ENCODE measurements at regions not wholly inside any gene's neighbourhood (a gene's known extent, or its start where the extent isn't known, plus 50 kb on each side); places are given as distances from the start of the nearest gene placed in this dataset.
"Not testable (repeated sequence)": the region's sequence is repeated elsewhere in the genome, so short reads cannot be mapped to it uniquely, and the experiment has no call there.

DNA sequence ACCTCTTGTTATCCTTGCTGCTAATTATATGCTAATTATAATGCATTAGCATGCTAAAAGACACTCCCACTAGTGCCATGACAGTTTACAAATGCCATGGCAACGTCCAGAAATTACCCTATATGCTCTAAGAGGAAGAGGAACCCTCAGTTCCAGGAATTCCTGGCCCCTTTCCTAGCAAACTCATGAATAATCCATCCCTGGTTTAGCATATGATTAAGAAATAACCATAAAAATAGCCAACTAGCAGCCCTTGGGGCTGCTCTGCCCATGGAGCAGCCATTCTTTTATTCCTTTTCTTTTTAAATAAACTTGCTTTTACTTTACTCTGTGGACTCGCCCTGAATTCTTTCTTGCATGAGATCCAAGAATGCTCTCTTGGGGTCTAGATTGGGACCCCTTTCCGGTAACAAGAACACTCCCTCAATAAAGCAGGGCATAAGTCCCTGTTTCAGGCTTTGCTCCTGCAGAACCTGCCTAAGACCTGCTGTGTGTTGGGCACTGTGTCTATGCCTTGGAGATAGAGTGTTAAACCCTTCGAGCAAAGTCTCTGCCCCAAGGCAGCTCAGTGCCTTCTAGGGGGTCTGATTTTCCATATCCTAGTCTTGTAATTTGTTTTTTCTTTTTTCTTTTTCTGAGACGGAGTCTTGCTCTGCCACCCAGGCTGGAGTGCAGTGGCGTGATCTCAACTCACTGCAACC is 345.0 kb downstream of the NPIPA7 start:
- H3K4me1 ChIP-seq (ENCODE audit: control insufficient read depth, insufficient read depth, low read length); H2AK9ac ChIP-seq (replicated peaks; ENCODE audit: low read depth, low read length, poor library complexity); H2AFZ ChIP-seq (replicated peaks; ENCODE audit: low read length, poor library complexity); POLR2A ChIA-PET (ENCODE audit: unreplicated experiment); ATAC-seq (ENCODE audit: low read depth); CTCF ChIA-PET; in situ Hi-C loops (cut with MboI; ENCODE audit: low sequenced_read_pairs); H3K14ac ChIP-seq (replicated peaks; ENCODE audit: low read depth, low read length); H3K9me1 ChIP-seq (ENCODE audit: insufficient read depth, low read length); H3K18ac ChIP-seq (ENCODE audit: low read depth, low read length); H3K79me1 ChIP-seq (ENCODE audit: low read depth in 1 of 2, low read length in 2 of 2); H3K27ac ChIP-seq (ENCODE audit: insufficient read depth, low read length); DNase-seq; H2BK15ac ChIP-seq (ENCODE audit: low read depth, low read length); BruUV-seq (replicated peaks); H3K27me3 ChIP-seq (ENCODE audit: control insufficient read depth, insufficient read depth, low read length); H3K56ac ChIP-seq (ENCODE audit: extremely low read depth, insufficient read depth, low read length); H4K91ac ChIP-seq (ENCODE audit: insufficient read depth, low read depth, low read length); H3K4me2 ChIP-seq (ENCODE audit: low read depth, low read length); H2BK20ac ChIP-seq (ENCODE audit: low read depth, low read length); H3K9me3 ChIP-seq (ENCODE audit: control insufficient read depth, insufficient read depth, low read length); H3K9ac ChIP-seq (ENCODE audit: low read depth, low read length); H3K4me3 ChIP-seq (ENCODE audit: insufficient read depth, low read depth, low read length); H4K20me1 ChIP-seq (ENCODE audit: insufficient read depth, low read length); H3K36me3 ChIP-seq (ENCODE audit: control insufficient read depth, insufficient read depth, low read length); H2BK120ac ChIP-seq (ENCODE audit: low read depth, low read length); dilution Hi-C loops (cut with HindIII; ENCODE audit: low sequenced_read_pairs, unreplicated experiment); H4K8ac ChIP-seq (ENCODE audit: low read depth in 2 of 2, low read length in 2 of 2); H3K23ac ChIP-seq (ENCODE audit: low read depth, low read length); intact Hi-C loops (cut with micrococcal nuclease); H4K5ac ChIP-seq (ENCODE audit: low read depth, low read length); H3K4ac ChIP-seq (ENCODE audit: low read depth, low read length); H2AK5ac ChIP-seq (ENCODE audit: low read depth, low read length); H2BK5ac ChIP-seq (ENCODE audit: low read depth, low read length, poor library complexity, severe bottlenecking): not testable (repeated sequence)
- WGBS, 2 experiments (ENCODE audit: extremely low coverage in 2 of 2, insufficient read length in 1 of 2), result no CpG with 5 or more reads among the region's 6 CpGs

DNA sequence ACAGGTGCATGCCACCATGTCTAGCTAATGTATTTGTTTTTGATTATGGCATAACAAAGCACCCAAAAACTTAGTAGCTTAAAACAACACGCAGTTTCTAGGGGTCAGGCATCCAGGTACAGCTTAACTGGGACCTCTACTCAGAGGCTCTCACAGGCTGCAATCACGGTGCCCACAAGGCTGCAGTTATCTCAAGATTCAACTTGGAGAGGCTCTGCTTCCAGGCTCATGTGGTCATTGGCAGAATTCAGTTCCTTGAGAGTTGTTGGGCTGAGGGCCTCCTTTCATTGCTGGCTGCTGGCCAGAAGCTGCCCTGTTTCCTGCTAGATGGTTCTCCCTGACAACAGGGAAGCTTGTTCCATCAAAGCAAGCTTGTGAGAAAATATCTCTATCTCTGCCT is 348.1 kb downstream of the NPIPA7 start:
- H3K18ac ChIP-seq (ENCODE audit: low read depth, low read length); H3K36me3 ChIP-seq (ENCODE audit: control insufficient read depth, insufficient read depth, low read length); in situ Hi-C loops (cut with MboI; ENCODE audit: low sequenced_read_pairs); POLR2A ChIA-PET (ENCODE audit: unreplicated experiment); H2BK15ac ChIP-seq (ENCODE audit: low read depth, low read length); DNase-seq; H3K23ac ChIP-seq (ENCODE audit: low read depth, low read length); H2AFZ ChIP-seq (replicated peaks; ENCODE audit: low read length, poor library complexity); H2BK5ac ChIP-seq (ENCODE audit: low read depth, low read length, poor library complexity, severe bottlenecking); H3K9me1 ChIP-seq (ENCODE audit: insufficient read depth, low read length); ATAC-seq (ENCODE audit: low read depth); H2AK9ac ChIP-seq (replicated peaks; ENCODE audit: low read depth, low read length, poor library complexity); H4K5ac ChIP-seq (ENCODE audit: low read depth, low read length); H3K4me3 ChIP-seq (ENCODE audit: insufficient read depth, low read depth, low read length); H2BK120ac ChIP-seq (ENCODE audit: low read depth, low read length); H4K20me1 ChIP-seq (ENCODE audit: insufficient read depth, low read length); H3K9me3 ChIP-seq (ENCODE audit: control insufficient read depth, insufficient read depth, low read length); H2BK20ac ChIP-seq (ENCODE audit: low read depth, low read length); BruUV-seq (replicated peaks); H3K4ac ChIP-seq (ENCODE audit: low read depth, low read length); H3K4me1 ChIP-seq (ENCODE audit: control insufficient read depth, insufficient read depth, low read length); H3K14ac ChIP-seq (replicated peaks; ENCODE audit: low read depth, low read length); H3K4me2 ChIP-seq (ENCODE audit: low read depth, low read length); dilution Hi-C loops (cut with HindIII; ENCODE audit: low sequenced_read_pairs, unreplicated experiment); H4K91ac ChIP-seq (ENCODE audit: insufficient read depth, low read depth, low read length); H3K9ac ChIP-seq (ENCODE audit: low read depth, low read length); H3K27ac ChIP-seq (ENCODE audit: insufficient read depth, low read length); H3K79me1 ChIP-seq (ENCODE audit: low read depth in 1 of 2, low read length in 2 of 2); CTCF ChIA-PET; H3K27me3 ChIP-seq (ENCODE audit: control insufficient read depth, insufficient read depth, low read length); H3K56ac ChIP-seq (ENCODE audit: extremely low read depth, insufficient read depth, low read length); H4K8ac ChIP-seq (ENCODE audit: low read depth in 2 of 2, low read length in 2 of 2); intact Hi-C loops (cut with micrococcal nuclease); H2AK5ac ChIP-seq (ENCODE audit: low read depth, low read length): not testable (repeated sequence)
- WGBS, 2 experiments (ENCODE audit: extremely low coverage in 2 of 2, insufficient read length in 1 of 2), result no CpG with 5 or more reads among the region's 2 CpGs
